HG03196 (cell line): ENCODE measurements at regions not wholly inside any gene's neighbourhood (a gene's known extent, or its start where the extent isn't known, plus 50 kb on each side); places are given as distances from the start of the nearest gene placed in this dataset.

Experiments
- ATAC-seq: cut with Tn5 transposase; IDR thresholded peaks from one replicate; pipeline ENCODE4 v1.9.1; 2021; ENCODE audit not compliant: unreplicated experiment

DNA sequence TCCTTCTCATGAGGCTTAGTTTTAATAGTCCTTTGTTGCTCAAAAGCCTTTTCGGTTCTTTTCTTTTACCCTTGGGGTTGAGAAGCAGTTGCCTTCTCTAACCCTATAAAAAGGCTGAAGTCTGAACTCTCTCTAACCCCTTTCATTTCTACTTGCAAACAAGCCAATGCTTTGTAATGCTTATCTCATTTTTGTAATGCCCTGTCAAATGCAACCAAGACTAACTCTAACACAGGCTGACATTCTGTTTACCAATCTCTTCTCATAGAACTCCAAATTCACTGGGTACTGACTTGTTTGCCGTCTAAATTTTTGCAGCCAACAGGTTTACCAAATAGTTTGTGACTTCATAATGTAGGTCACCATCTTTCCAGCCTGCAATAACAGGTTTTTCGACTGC lies 233.9 kb upstream of the SNX7 start:
- ATAC-seq = no peak

DNA sequence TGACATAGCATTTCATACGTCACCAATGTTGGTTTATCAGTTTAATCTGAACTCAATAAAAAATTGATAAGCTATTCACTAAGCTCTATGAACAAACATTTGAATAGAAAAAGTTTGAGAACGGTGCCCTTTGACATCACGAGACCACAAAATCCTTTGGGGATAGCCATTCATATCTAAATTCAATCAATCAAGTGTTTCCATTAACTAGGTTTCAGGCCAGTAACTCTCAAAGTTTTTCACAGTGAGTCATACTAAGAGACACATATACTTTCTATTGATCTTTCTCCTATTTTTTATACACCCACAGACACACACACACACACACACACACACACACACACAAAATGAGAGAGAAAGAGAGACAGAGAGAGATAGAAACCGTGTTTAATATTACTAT lies 235.4 kb upstream of the SNX7 start:
- ATAC-seq = no peak

- no peak for ATAC-seq
Measured at GRCh38 chr1:98422816-98423215, 238.7 kb upstream of the SNX7 start.

- no peak for ATAC-seq
Measured at GRCh38 chr1:98421085-98421435, 240.5 kb upstream of the SNX7 start.

DNA sequence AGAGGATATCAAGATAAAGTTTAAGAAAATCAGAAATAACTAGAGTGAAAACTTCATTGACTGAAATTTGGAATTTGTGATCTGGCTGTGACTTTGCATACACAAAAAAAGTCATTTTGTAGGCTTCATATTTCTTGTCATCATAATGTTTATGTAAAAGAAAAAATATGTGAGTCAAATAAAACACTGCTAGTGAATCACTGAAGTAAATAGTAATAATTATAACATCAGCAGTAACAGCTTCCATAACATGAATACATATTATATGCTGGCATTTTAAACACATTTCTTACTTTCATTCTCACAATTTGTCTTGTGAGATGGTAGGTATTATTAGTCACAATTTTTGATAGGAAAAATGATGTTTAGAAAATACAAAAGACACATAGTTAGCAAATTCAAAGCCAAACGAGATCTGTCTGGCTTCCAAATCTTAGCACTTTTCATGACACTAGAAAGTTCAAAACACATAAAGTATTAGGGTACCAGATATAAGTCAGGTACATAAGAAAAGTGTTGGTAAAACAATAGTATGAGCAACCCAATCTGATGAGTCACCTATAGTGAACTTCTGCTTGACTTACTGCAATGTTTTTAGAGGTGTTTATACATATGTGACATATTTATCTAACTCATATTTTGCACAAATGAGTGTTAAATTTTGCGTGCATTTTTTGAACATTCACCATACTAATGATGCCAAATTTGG lies 241.0 kb upstream of the SNX7 start:
- no peak for ATAC-seq

DNA sequence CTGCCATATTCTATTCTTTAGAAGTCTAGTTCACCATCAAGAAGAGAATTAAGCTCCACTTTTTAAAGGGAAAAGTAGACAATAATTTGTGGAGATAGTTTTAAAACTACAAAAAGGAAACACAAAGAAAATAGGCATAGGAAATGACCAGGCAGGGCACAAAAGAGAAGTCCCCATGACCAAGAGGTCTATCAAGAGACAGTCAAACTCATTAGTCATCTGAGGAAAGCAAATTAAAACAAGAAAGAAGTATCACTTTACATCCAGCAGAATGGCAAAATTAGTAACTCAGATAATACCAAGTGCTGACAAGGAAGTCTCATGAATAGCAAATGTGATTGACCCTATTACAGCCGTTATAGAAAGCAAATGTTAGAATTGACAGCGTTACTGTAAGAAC lies 243.7 kb upstream of the SNX7 start:
- ATAC-seq = no peak

DNA sequence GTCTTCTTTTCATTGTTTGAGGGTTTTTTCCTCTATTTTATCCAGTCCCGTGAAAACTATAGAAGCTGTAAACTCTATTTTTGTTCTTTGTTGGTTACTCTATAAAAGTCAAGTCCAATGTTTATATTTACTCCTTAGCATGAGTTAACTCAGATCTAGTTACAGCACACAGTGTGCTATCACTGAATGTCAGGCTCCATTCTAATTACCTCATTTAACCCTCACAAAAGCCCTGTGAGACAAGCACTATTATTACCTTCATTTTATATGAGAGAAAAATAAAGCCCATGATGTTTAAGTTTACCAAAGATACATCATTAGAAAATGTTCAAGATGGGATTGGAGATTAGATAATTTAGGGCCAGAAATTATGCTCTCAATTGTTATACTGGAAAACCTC lies 251.4 kb upstream of the SNX7 start:
- ATAC-seq = no peak

DNA sequence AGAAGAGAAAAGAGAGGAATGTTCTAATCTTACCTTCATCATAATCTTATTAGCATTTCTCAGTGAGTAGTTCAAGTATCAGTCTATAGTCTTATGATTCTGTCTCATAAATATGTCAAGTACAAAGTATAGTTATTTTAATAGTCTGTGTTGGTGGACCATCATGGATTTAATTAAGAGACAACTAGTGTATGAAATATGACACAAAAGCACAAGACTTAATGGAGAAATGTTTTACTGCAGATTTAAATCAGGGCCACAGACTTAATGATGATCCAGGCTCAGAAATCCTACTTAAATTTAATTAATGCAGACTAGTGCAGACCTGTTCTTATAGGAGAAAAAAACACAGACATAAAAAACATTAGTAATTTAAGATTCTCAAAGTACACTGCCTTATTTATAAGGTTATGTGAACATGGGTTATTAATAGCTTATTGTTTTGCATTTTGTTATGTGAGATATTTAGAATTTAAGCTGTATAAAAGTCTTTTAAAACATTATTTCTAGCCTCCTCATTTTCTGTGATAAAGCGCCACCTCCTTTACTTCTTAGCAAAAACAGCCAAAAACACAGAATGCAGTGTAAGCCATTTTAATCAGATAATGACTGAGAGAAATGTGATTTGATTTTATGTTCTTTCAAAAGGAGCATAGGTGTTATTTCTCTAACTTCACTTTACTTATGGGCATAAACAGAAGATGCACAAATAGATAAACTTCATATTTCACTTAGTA lies 255.0 kb upstream of the SNX7 start:
- no peak for ATAC-seq

DNA sequence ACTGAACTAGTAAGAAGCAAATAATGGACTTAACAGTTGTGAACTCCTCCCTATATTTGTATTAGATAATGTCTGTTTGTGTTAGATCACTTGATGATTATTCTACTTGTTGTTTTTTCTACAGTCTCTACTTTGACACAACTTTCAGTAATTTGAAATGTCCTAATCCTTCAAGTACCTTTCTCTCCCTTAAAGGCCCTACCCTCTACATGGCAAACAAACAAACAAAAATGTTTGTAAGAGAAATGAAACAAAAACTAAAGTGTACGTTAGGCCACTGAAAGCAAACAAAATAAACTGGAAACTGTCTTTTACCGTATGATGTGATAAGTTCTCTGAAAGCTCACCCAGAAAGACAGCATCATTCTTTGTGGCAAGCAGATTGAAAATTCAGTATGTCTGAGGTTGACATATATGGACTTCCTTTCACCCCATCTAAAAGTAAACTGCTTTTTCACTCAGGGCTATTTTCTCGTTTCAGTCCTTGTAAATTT lies 255.9 kb upstream of the SNX7 start:
- ATAC-seq = peak; percentile 61

- no peak for ATAC-seq
Measured at GRCh38 chr1:98404866-98405265, 256.7 kb upstream of the SNX7 start.

DNA sequence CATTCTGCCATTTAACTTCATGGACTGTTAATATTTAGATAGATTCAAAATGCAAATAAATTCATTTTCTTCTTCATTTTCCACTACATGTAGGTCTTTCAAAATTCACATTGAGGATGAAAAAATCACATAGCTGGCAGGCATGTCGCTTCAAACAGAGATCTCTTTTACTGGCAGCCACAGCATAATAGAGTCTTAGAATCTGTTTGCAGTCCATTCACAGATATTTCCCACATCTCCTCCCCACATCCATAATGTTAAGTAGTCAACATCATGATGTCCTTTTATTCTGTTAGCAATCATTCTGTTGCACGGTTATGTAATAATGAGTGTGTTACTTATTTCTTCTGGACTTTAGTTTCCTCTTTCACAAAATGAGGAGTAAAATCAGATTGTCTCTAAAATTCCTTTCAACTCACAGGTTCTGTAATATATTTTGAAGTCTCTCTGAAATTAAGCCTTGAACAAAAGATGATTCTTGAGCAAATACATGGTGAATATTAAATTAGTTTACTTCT lies 257.5 kb upstream of the SNX7 start:
- no peak for ATAC-seq

DNA sequence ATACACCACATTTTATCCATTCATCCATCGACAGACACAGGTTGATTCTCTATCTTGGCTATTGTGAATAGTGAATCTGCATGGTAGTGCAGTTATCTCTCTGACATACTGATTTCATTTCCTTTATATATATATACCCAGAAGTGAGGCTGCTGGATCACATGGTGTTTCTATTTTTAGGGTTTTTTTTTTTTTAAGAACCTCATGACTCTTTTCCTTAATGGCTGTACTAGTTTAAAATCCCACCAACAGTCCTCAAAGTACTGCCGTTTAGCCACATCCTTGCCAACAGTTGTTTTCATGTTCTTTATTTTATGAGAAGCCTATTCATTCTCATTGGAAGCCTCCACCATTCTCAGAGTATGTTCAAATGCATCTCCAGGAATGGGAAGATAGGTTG lies 258.7 kb upstream of the SNX7 start:
- no peak for ATAC-seq

- no peak for ATAC-seq
Measured at GRCh38 chr1:98400446-98400845, 261.1 kb upstream of the SNX7 start.

- ATAC-seq = no peak
Measured at GRCh38 chr1:98399218-98399617, 262.3 kb upstream of the SNX7 start.

GRCh38 chr1:98398649-98399048 lies 262.9 kb upstream of the SNX7 start:
- no peak for ATAC-seq

- ATAC-seq = no peak
Measured at GRCh38 chr1:98398092-98398491, 263.4 kb upstream of the SNX7 start.

DNA sequence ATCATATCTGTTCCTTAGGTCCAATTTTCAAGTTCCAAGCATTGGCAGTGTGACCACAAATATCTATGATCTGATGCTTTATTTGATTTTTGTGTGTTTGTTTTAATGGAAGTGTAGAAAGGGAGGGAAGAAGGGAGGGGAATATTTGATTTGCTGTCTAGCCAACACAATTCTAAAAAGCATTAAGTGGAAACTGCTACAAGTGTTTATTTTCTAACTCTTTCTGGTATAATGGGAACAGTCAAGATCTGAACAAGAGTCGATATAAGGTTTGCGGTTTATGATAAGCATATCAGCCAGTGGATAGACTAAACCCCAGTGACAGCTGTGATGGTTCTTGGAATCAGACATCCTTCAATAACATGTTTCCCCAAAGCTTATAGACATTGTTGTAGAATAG lies 267.8 kb upstream of the SNX7 start:
- no peak for ATAC-seq

GRCh38 chr1:98391175-98391574 lies 270.3 kb upstream of the SNX7 start:
- no peak for ATAC-seq

GRCh38 chr1:98389809-98390208 lies 271.7 kb upstream of the SNX7 start:
- ATAC-seq = no peak

DNA sequence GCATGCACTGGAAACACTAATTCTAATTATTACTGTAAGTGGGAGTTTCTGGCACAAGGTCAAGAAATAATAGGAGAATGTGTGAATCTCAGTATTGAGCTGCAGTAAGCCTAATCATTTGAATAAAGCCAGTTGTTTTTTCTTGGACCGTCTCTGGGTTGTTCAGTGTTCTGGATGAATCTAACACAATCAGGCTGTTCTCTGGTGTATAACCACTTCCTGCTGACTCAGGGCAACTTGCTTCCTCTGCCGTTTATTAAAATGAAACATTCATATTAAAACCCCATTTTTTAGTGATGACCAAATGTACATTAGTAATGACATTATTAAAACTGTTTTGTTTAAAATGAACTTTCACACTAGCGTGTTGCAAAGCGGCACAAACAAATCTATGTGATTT lies 273.1 kb upstream of the SNX7 start:
- ATAC-seq = peak; percentile 65

DNA sequence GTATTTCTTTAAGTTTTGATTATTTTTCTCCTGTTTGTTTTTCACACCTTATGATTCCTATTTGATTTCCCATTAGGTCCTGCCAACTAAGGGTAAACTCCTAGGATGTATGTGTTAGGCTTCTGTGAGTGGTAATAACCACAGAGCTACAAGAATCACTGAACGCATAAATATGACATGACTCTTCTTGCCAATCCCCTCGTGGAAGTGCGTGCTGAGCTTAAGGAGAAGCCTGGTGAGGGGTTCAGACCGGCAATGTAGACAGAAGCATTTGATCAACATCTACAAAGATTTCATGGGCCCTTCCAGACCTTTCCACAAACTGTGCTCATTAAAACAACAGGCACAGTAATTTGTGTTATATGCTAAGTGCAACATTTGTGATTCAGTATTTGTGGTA lies 273.8 kb upstream of the SNX7 start:
- no peak for ATAC-seq

DNA sequence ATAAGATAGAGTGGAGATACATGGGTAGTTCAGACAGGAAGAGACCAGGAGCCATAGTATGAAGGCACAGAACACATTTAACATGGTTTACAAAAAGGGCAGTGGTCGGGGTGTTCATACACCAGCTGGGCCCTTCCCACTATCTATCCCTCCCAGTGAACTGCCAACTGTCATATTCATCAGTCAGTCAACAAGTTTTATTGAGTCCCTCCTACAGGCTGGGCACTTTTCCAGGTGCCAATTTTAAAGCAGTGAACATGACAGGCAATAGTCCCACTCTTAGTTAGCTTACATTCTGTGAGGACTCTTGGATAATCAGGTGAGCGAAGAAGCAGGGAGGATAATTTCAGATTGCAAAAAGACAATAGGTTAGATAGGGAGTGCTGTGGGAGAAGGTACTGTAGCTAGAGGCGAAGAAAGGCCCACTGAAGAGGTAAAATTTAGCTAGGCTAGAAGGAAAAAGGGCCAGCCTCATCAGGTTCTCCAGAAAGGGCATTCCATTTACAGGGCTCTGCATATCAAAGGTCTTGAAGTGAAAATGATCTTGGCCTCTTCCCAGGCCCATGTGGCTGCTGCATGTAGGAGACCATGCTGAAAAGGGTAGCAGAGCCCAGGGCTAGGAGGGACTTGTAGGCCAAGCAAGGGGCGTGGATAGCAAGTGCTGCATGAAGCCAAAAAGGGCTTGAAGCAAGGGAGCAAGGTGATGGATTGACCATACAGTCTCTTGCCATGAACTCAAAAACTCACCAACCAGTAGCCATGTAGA lies 274.7 kb upstream of the SNX7 start:
- no peak for ATAC-seq
